Medulla oblongata (tissue), 1 donor: ENCODE measurements at regions not wholly inside any gene's neighbourhood (a gene's known extent, or its start where the extent isn't known, plus 50 kb on each side); places are given as distances from the start of the nearest gene placed in this dataset.
"Not testable (repeated sequence)": the region's sequence is repeated elsewhere in the genome, so short reads cannot be mapped to it uniquely, and the experiment has no call there.

Experiments used
- DNase-seq: peaks from one replicate; pipeline ENCODE4 v3.0.0-alpha.2; 2015; ENCODE audit errors: extremely low spot score

DNA sequence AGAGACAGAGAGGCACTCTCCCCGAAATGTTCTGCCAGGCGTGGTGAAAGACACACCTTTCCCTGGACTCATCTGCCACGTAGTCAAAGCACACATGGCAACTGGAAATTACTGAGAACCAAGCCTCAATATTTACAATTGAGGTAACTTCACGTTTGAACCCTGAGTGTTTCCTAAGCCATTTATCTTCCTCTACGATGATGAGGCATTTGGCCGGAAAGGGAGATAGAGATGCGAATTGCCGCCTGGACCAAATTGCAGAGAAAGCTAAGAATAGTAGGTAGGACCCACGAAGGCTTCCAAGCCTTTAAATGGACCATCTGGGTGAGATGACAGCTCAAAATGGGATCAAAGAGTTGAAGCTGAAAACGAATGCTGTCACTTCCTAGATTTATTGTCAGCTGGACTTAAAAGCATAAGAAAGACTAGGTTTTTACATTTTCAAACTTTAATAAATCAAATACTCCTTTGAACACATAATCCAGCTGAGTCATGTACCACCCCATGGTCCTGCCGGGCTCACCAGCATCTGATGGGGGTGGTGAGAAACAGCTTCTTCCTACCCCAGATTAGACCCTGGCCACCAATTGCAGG is 135.6 kb upstream of the LYZL2 start:
- no peak for DNase-seq

DNA sequence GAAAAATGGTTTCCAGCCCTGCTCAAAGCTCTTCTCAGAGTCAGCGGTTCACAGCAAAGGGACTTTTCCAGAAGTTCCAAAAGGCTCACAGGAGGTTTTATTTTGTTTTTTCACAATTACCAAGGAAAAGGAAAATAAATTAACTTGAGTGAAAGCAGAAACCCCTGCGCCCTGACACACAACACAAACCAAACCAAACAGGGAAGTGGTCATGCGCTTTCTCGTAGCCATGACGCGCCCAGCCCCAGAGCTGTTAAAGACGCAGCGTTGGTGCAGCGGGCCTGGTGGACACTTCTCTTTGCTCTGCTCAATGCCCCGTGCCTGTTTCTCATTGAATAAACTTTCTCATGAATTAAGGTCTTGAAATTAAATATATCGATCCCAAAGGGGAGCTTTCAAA is 134.4 kb upstream of the LYZL2 start:
- peak; percentile 73 for DNase-seq

DNA sequence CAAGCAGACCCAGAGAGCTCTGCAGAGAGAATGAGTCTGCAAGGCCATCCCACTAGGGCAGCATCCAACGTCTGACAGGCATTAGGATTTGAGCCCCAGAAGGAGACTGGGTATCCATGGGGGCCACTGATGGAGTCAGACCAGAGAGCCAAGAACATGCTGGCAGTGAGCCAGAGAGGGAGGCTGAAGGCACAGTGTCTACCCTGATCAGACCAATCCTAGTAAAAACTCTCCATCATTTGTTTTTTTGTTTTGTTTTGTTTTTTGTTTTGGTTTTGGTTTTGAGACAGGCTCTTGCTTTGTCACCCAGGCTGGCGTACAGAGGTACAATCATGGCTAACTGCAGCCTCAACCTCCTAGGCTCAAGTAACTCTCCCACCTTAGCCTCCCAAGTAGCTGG is 133.1 kb upstream of the LYZL2 start:
- DNase-seq = peak; percentile 17

DNA sequence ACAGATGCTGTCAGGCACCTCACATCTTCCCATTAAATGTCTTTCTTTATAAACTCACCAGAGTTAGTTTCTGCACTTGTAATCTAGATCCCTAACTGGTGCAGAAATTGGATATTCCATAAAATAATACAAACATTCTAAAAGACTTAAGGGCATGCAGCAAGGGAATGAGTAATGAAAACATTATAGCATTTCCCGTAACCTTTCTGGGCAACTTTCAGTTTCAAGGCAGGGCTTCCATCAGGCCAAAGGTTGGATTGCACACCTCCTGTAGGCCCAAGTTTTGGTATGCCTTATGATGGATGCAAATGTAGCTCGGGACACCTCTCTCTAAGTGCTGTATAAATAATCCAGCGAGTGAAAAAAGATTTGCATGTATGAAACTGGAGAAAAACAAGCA is 129.9 kb upstream of the LYZL2 start:
- DNase-seq = no peak

DNA sequence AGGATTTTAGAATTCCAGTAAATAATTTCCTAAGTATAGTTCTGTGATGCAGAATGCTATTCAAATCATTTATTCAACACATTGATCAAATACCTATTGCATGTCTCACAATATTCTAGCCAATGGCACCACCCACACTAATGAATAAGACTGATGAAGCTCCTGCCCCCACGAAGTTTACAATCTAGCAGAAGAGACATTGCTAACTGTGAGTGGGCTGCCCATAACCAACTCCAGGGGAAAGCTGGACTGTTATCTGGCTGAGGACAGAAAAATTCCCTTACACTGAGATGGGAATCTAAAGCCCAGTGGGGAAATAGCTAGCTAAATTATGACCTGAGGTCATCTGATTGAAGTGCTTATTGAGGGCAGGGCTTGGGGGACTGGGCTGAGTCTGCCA is 128.8 kb upstream of the LYZL2 start:
- no peak for DNase-seq

DNA sequence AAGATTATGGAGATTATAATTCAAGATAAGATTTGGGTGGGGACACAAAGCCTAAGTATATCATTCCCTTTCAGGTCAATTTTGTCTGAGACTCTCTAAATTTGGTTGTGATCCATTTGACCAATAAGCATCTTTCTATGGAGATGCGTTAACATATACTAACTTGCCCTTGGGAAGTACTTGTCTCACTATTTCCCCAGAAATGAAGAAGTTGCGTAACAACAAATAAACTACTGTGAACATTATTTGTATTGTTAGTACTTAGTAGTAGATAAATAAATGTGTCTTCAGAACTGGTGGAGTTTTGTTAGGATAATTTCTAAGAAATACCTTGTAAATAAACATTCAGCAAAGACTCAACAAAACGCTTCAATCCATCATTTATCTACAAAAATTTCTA is 127.3 kb upstream of the LYZL2 start:
- no peak for DNase-seq

DNA sequence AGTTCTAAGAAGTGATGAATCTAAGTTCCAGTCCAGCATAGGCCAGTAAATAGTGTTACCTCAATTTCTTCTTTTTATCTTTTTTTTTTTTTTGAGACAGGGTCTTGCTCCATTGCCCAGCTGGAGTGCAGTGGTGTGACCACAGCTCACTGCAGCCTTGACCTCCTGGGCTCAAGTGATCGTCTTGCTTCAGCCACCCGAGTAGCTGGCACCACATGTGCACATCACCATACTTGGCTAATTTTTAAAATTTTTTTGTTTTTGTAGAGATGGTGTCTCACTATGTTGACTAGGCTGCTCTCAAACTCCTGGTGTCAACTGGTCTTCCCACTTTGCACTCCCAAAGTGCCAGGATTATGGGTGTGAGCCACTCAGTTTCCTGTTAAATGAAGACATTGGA is 126.6 kb upstream of the LYZL2 start:
- no peak for DNase-seq

DNA sequence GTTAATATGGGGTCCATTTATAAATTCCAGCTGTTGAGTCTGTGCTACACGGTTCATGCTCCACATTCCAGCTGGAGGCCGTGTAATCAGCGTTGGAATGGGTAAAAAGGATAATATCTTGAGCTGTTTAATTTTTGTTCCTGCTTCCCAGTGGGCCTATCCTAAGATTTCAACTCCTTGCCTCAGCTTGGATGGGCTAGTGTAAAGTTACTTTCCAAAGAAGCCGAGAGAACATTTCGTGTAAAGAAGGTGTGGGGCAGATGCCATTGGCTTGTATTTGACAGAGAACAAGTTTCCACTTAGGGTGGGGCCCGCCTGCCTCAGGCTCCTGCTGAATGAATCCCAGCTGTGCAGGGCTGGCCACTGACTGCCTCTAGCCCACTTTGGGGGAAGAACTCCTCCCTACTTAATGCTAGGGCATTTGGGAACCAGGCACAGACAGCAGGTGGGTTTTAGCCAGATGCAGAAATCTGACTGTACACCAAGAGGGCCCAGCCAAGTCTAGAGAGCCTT is 125.9 kb upstream of the LYZL2 start:
- no peak for DNase-seq

DNA sequence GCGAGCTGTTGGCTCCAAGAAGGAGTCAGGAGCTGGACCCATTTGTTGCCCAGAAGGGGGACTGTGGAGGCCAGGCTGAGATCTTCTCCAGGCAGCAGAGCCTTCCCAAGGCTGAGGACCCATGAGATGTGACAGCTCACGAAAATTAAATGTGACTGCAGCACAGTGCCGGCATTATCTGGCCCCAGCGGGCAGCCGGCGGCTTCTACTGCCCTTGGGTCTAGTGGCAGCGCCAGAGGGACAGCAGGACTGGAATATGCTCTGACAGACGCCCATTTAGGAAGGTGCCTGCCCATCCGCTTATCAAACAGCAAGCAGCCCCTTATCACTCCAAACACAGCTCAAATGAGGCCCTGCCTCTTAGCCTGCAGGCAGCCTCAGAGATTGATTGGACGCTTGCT is 122.9 kb upstream of the LYZL2 start:
- DNase-seq = peak; percentile 65

DNA sequence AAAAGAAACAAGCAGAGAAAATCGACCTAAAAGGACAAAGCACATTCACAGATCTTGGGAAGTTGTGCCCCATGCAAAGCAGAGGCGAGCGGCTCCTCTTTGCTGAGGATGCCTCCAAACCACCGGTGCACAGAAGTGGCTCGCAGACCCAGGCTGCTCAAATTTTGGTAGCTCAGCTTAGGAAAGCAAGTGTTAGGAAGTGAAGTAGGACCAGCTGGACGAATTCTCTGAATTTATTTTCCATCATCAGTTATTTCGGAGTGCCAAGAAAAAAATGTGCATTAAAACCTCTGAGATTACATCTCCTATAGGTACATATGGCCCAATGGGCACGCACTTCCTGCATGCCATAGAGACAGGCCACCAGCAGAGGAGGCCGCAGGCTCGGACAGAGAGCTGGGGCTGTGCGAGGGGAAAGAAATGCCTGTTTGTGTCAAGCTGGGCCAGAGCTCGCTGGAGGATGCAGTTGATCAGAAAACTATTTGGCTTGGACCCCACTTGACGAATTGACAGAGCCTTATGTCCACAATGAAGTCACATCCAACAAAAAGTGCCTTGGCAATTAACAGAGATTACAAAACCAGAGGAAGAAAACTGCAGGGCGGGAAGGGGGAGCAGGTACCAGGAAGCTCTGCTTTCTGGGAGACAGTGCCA is 122.3 kb upstream of the LYZL2 start:
- DNase-seq = peak; percentile 92

DNA sequence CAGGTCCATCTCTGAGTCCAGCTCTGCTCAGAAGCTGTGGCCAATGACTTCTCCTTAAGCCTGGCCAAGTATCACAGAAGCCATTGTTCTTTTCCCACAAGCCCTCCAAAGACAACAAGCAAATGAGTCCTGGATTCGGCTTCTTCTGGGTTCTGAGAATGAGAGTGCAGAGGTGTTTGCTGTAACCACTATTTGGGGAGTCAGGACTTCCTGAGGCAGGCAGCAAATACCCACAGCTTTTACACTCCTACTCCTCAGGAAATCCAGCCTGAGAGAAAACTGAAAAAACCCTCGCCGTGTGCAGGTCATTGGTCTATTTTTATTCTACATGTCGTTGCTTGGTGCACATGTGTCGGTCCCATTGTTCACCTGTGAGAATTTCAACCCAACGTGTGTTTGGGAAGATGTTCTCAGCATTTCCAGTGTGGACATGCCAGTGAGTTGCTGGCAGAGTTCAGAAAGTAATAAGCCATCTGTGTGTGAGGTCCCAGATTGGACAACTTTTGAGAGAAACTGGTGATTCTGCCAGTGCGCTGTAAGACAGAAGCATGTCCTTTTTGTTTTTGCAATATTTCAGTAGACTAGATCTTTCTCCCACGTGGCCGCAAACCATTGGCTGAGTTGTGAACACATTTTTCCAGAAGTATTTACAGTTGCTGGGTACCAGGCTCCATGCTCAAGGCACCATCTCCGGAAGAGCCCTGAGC is 121.6 kb upstream of the LYZL2 start:
- no peak for DNase-seq

DNA sequence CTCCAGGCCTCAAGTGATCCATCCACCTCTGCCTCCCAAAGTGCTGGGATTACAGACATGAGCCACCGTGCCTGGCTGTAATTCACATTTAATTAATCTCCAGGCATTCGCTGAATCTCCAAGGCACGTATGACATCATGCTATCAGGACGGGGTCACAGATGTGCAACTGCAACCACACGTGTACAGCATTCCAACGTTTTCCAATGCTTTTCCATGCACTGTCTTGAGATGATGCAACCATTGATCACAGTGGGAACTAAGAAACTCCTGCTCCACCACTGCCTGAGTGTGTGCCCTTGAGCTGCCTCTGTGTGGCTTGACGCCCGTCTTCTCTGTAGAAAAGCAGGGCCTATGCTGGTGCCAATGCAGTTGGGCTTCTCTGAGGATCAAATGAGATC is 119.8 kb upstream of the LYZL2 start:
- DNase-seq = no peak

DNA sequence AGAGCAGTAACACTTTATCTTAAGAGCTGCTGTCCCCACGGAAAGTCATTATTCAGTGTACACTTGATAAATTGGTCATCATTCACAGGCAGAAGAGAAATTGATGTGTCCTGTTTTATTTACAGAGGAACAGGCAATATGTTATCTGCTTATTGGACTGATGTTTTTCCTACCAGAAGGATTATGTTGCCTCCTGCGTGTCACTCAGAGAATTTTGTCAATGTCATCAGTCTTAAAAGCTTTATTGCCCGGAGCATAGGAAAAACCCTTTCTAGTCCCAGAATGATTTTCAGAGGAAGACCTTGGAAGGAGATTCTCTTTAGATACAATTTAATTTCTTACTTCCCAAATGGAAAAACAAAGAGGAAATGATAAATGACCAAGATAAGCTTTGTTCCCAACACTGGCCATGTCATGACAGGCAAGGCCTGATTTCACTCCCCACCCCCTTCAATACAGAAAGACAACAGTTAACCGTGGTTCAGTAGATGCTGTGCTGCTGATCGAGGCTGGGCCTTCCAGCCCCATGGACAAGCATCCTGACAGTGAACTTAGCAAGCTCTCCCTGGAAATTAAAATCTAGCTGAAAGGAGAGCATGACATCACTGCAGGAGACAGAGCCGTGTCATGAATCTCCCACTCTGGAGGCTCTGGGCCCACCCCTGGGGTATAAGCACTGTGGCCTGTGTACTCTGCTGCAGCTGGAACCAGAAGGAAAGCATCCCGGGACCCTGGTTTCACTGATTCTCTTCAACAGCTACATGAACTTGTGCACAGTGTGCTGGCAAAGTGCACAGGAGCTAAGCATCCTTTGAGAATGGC is 118.8 kb upstream of the LYZL2 start:
- no peak for DNase-seq

DNA sequence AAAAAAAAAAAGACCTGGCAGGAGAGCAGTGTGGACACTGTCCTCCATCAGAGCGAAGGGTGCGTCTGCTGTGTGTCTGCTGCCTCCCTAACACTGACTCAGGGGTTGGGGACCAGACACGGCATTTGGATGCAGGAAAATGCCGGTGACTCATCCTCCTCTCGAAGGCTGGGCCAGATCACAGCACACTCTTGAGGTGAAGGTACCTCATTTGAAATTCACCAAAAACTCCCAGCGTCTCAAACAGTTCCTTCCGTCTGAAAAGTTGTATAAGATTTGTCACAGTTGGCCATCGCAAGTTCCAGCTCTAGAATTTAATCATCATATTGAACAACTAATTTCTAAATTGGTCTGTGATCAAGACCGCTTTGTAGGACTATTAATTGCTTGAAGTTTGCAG is 118.1 kb upstream of the LYZL2 start:
- DNase-seq = no peak

DNA sequence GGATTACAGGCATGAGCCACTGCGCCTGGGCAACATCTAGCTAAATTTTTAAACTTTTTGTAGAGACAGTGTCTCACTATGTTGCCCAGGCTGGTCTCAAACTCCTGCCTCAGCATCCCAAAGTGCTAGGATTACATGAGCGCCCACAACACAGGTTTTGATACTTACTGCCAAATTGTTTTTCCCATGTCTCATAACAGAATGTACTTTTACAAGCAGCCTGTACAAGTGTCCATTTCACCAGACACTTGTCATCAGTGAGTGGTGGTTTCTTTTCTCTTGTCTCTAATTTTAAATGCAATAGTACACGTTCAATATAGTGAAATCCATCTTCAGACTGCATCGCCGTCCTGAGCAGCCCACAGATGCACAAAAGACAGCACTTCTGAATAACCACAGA is 116.4 kb upstream of the LYZL2 start:
- no peak for DNase-seq

DNA sequence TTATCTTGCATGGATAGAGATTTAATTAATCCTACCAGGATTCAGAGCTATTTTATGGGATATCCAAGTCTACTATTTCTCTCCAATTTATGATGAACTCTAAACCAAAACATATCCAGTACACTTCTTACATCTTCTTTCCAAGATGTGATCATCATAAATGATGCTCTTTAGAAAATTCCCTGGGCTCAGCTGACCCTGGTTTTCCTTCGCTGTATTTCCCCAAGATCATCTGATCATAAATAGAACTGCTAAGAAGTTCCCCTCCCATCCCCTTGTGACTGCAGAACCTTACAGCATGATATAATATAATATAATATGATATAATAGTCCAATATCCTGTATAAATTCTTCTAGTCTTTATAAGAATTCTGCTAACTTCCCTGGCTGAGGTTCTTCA is 114.6 kb upstream of the LYZL2 start:
- no peak for DNase-seq

DNA sequence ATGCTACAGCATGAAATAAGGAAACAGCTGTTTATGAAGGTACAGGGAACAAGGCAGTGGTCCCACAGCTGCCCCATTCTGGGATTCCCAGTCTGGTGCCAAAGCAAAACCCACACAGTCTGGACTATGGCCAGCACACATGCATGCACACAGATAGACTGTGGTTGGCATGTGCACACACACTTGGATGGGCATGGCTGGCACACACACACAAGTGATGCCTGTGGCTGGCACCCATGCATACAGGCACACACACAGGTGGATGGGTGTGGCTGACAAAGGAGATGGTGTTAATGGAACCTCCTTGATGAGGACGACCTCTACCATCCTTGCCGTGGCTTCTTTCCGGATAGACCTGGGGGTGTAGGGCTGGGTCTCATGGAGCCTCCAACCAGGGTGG is 114.0 kb upstream of the LYZL2 start:
- no peak for DNase-seq

DNA sequence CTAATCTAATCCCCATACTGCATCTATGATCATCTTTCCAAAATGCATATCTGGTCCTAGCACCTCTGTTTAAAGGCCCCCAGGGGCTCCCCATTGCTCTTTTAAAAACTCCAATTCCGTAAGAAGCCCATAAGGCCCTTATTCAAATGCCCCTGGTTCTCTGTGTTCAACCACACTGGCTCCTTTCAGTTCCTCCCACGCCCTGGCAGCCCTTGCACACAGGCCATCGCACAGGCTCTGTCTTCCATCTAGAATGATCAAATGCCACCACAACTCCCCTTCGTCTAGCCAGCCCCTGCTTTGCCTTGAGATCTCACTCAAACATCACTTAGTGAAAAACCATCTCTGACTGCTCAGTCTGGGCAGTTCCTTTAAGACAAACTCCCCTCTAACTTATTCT is 112.9 kb upstream of the LYZL2 start:
- no peak for DNase-seq

DNA sequence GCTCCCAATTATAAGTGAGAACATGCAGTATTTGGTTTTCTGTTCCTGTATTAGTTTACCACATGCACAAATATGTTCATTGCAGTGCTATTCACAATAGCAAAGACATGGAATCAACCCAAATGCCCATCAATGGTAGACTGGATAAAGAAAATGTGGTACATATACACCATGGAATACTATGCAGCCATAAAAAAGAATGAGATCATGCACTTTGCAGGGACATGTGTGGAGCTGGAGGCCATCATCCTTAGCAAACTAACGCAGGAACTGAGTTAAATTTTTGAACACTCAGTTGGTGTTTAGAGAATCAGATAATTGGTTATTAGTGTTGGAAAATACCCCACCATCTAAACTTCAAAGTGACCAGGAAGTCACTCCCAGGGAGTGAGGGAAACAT is 111.2 kb upstream of the LYZL2 start:
- not testable (repeated sequence) for DNase-seq

DNA sequence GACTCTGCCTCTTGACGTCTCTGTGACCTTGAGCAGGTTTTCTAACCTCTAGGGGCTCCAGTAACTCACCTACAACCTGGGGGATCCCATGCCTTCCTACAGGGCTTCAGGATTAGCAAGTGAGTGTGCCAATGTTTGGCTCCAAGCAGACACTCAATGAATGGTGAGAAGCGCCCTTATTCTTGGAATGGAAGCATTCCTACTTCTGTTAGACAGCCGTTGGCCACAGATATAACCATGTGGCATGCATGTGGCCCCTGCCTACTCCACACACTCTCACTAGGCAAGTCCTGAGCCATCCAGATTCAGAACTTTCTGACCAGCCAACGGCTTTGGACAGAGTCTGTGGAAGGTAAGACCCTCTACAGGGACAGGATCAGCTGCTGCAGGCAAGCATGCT is 108.9 kb upstream of the LYZL2 start:
- no peak for DNase-seq

DNA sequence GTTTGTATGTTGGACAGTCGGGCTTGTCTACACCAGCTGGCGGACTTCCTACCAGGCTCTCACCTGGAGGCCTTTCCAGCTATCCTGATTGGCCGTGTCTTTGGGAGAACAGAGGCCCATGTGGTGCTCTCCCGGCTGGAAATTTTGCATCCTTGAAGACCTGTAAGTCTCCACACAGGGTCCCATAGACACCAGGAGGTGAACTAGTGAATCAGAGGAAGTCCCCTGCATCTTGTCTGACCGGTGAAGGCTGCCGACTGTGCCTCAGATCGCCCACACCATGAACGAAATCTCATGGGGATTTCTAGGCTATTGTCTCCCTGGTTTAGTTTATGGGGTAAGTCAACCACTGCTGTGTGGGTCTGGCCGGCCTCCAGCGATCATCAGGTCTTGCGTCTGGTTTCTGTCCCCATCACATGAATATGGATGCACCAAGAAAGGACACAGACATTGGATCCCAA is 108.4 kb upstream of the LYZL2 start:
- DNase-seq = no peak

DNA sequence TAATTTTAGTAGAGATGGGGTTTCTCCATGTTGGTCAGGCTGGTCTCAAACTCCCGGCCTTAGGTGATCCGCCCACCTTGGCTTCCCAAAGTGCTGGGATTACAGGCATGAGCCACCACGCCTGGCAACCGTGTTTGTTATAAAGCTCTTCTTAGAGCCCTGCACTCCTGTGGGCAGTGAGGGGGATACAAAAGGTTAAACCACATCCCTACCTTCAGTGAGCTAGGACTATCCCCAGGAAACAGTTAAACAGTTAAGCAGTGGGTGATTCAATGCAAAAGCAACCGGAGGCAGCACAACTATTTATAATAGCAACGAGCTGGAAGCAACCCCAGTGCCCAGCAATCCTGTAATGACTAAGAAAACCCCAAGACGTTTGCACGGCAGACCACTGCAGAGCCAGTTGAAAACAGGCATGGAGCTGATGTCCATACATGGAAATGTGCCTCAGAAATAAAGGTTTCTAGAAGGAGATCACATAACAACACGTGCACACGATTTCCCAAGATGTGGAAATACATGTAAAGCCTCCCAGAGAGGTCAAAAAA is 107.2 kb upstream of the LYZL2 start:
- DNase-seq = no peak
